GM19372 (cell line): ENCODE measurements at regions not wholly inside any gene's neighbourhood (a gene's known extent, or its start where the extent isn't known, plus 50 kb on each side); places are given as distances from the start of the nearest gene placed in this dataset.

ENCODE experiments used
- ATAC-seq: cut with Tn5 transposase; IDR thresholded peaks from one replicate; pipeline ENCODE4 v1.9.1; 2021; ENCODE audit warnings: mild to moderate bottlenecking, low read depth, moderate library complexity; ENCODE audit not compliant: unreplicated experiment

GRCh38 chr14:31993521-31993951, 83.6 kb upstream of the ARHGAP5 start:
- no peak for ATAC-seq

GRCh38 chr14:31994391-31995033, 82.6 kb upstream of the ARHGAP5 start:
- ATAC-seq = no peak

- ATAC-seq = no peak
These were observed 73.5 kb upstream of the ARHGAP5 start for GRCh38 chr14:32003585-32003984.

- no peak for ATAC-seq
These were observed 72.8 kb upstream of the ARHGAP5 start for GRCh38 chr14:32004300-32004699.

- ATAC-seq = no peak
These were observed 71.5 kb upstream of the ARHGAP5 start for GRCh38 chr14:32005628-32006027.

GRCh38 chr14:32006263-32007110, 70.6 kb upstream of the ARHGAP5 start:
- no peak for ATAC-seq

GRCh38 chr14:32007755-32008362, 69.2 kb upstream of the ARHGAP5 start:
- ATAC-seq = no peak

- ATAC-seq = no peak
These were observed 68.4 kb upstream of the ARHGAP5 start for GRCh38 chr14:32008602-32009193.

GRCh38 chr14:32009221-32009975, 67.7 kb upstream of the ARHGAP5 start:
- no peak for ATAC-seq

GRCh38 chr14:32009976-32010581, 67.0 kb upstream of the ARHGAP5 start:
- no peak for ATAC-seq

GRCh38 chr14:32010604-32011125, 66.4 kb upstream of the ARHGAP5 start:
- no peak for ATAC-seq

- ATAC-seq = no peak
These were observed 65.9 kb upstream of the ARHGAP5 start for GRCh38 chr14:32011225-32011624.

- no peak for ATAC-seq
These were observed 65.0 kb upstream of the ARHGAP5 start for GRCh38 chr14:32012062-32012461.

GRCh38 chr14:32012571-32012970, 64.5 kb upstream of the ARHGAP5 start:
- ATAC-seq = no peak

GRCh38 chr14:32013083-32013482, 64.0 kb upstream of the ARHGAP5 start:
- no peak for ATAC-seq

GRCh38 chr14:32014057-32014456, 63.0 kb upstream of the ARHGAP5 start:
- ATAC-seq = no peak

GRCh38 chr14:32014498-32014897, 62.6 kb upstream of the ARHGAP5 start:
- no peak for ATAC-seq

- ATAC-seq = no peak
These were observed 61.9 kb upstream of the ARHGAP5 start for GRCh38 chr14:32015166-32015565.

GRCh38 chr14:32017587-32017986, 59.5 kb upstream of the ARHGAP5 start:
- ATAC-seq = no peak
